Kidney (tissue), 13 donors: ENCODE measurements at regions not wholly inside any gene's neighbourhood (a gene's known extent, or its start where the extent isn't known, plus 50 kb on each side); places are given as distances from the start of the nearest gene placed in this dataset.

Experiments
- DNase-seq, 5 donors: peaks; one replicate each; pipeline ENCODE4 v3.0.0-alpha.2; 2013 to 2020
- FAIRE-seq: peaks from 2 replicates; lab custom pipeline; 2012; peaks lifted over from hg19 to GRCh38; lab: Jason Lieb, UNC
- H3K27ac ChIP-seq, 2 donors: one replicate each; pipeline ENCODE4 v1.7.0; 2013; ENCODE audit warnings: low read depth in 2 of 2, low read length in 2 of 2, inconsistent platforms in 1 of 2
- H3K27me3 ChIP-seq: one replicate; pipeline ENCODE4 v1.7.1; 2013; ENCODE audit warnings: low read length, inconsistent platforms; ENCODE audit not compliant: control insufficient read depth, insufficient read depth
- H3K36me3 ChIP-seq, 3 donors: one replicate each; pipeline versions ENCODE4 v1.7.0 to v1.7.1; 2013; ENCODE audit warnings: low read length in 3 of 3, control low read depth in 1 of 3, inconsistent platforms in 1 of 3; ENCODE audit not compliant: insufficient read depth in 3 of 3, control insufficient read depth in 2 of 3
- H3K4me1 ChIP-seq, 3 donors: one replicate each; pipeline versions ENCODE4 v1.7.0 to v1.7.1; 2013; ENCODE audit warnings: low read length in 3 of 3, inconsistent platforms in 1 of 3, low read depth in 1 of 3; ENCODE audit not compliant: control insufficient read depth in 2 of 3, insufficient read depth in 2 of 3
- H3K4me3 ChIP-seq, 3 donors: one replicate each; pipeline versions ENCODE4 v1.7.0 to v1.8.1; 2013; ENCODE audit warnings: low read length in 3 of 3, control low read depth in 1 of 3, inconsistent platforms in 1 of 3
- H3K9ac ChIP-seq, 3 donors: one replicate each; pipeline versions ENCODE4 v1.7.0 to v1.7.1; 2013; ENCODE audit warnings: low read length in 3 of 3, control low read depth in 1 of 3, inconsistent platforms in 1 of 3
- H3K9me3 ChIP-seq, 3 donors: one replicate each; pipeline versions ENCODE4 v1.7.0 to v1.7.1; 2013; ENCODE audit warnings: low read length in 3 of 3, control low read depth in 1 of 3, inconsistent platforms in 1 of 3; ENCODE audit not compliant: control insufficient read depth in 2 of 3, insufficient read depth in 1 of 3
- intact Hi-C: fragments of 100-400 bp; cut with DNase I; formaldehyde crosslinking; loops from one replicate; pipeline ENCODE4 v1.11.1; 2022
- TF ChIP-seq, protein P1 (sequence below): IDR thresholded peaks from 3 replicates; pipeline ENCODE4 v1.5.1; 2012; ENCODE audit warnings: mild to moderate bottlenecking, moderate library complexity, borderline replicate concordance; ENCODE audit not compliant: insufficient read depth; ENCODE audit errors: extremely low read depth
- donor health status: control.
- donor health status: control.
- donor health status: control.
- donor health status: control.
- donor health status: control.
- donor health status: DM: yes; HTN: yes; CAD: no.
- donor health status: Normal renal cell carcinoma (clear cell type).

DNA sequence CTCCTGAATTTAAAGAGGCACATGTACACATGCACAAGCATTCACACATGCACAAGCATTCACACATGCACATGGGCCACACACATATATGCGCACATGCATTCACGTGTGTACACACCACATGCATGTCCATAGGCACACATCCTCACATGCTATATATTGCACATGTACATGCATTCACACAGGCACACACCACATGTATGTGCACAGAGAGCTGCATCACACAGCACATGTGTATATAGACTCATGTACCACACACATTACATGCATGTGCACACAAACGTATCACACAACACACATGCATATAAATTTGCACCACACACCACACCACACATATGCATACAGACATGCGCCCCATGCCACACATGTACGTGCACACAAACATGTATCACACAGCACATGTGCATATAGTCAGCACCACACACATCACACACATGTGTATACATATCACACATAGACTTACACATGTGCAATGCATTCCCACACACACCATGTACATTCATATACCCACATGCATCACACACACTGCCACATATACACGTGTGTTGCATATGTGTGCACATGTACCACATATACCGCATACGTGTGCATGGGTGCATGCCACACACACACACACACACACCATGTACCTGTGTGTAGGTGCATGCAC is 54.6 kb upstream of the COL18A1 start:
- TF ChIP-seq, protein P1, sequence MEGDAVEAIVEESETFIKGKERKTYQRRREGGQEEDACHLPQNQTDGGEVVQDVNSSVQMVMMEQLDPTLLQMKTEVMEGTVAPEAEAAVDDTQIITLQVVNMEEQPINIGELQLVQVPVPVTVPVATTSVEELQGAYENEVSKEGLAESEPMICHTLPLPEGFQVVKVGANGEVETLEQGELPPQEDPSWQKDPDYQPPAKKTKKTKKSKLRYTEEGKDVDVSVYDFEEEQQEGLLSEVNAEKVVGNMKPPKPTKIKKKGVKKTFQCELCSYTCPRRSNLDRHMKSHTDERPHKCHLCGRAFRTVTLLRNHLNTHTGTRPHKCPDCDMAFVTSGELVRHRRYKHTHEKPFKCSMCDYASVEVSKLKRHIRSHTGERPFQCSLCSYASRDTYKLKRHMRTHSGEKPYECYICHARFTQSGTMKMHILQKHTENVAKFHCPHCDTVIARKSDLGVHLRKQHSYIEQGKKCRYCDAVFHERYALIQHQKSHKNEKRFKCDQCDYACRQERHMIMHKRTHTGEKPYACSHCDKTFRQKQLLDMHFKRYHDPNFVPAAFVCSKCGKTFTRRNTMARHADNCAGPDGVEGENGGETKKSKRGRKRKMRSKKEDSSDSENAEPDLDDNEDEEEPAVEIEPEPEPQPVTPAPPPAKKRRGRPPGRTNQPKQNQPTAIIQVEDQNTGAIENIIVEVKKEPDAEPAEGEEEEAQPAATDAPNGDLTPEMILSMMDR: no peak
- H3K27ac ChIP-seq: peak overlapping the region; percentile 8 to 45
- intact Hi-C loops: no loop called here
- FAIRE-seq: no peak
- peaks cover 0 to 20% (median 9%) of the 10 kb centered on the region in 3 donors for H3K4me1 ChIP-seq
- no peak overlapping the region for H3K9ac ChIP-seq
- DNase-seq: no peak
- H3K36me3 ChIP-seq: no peaks in the 10 kb centered on the region
- peak overlapping the region in 2 of 3 donors; percentile 4 to 10 for H3K4me3 ChIP-seq
- no peaks in the 10 kb centered on the region for H3K27me3 ChIP-seq
- H3K9me3 ChIP-seq: no peaks in the 10 kb centered on the region

DNA sequence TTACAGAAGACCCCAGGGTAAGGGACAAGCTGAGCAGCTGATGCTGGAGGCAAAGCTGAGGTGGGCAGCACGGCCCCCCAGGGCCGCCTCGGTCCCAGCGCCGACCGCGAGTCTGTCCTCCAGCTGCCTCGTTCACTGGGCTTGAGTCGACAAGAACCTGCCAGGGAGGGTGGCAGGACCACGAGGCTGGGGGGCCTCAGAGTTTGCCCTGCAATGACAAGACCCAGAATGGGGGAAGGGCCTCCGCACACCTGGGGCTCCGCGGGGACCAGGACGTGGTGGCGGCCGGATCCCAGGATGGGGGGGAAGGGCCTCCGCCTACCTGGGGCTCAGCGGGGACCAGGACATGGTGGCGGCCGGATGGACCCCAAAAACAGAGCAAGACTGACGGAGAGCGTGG is 53.9 kb upstream of the COL18A1 start:
- DNase-seq: peak in 1 of 5 donors; percentile 64
- H3K27ac ChIP-seq: no peak overlapping the region
- H3K36me3 ChIP-seq: no peaks in the 10 kb centered on the region
- H3K4me3 ChIP-seq: no peak overlapping the region
- intact Hi-C loops: no loop called here
- peaks cover 0 to 20% (median 9%) of the 10 kb centered on the region in 3 donors for H3K4me1 ChIP-seq
- no peaks in the 10 kb centered on the region for H3K9me3 ChIP-seq
- H3K9ac ChIP-seq: no peak overlapping the region
- TF ChIP-seq, protein P1: no peak
- FAIRE-seq: no peak
- H3K27me3 ChIP-seq: no peaks in the 10 kb centered on the region

DNA sequence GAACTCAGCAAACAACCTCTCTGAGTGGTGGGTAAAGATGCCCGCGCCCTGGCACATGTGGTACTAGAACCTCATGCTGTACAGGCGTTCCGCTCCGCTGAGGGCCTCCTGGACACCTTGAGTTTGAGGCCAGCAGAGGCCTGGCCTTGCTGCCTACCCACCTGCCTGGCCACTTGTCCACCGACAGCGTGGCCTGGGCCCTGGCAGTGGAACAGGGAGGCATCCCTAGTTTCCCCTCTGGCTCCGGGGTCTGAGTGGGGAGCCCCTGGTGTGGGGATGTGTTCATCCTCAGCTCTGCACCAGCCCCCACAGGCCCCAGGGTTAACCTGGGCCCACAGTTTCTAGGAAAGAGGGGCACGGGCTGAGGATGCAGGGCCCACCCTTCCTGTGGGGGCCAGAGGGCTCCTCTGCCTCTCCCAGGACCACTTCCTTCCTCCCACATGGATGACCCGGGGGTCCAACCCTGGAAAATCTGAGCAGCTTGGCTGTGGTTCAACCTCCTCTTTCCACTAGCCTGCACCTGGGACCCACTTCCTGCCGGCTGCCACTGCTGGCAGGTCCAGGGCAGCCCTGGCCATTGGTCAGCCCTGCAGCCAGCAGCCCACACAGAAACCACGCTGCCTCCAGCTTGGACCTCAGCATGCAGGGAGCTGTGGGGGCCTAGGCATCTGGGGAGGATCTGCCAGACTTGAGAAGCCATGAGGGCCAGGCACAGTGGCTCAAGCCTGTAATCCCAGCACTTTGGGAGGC is 53.3 kb upstream of the COL18A1 start:
- intact Hi-C loops: no loop called here
- H3K9me3 ChIP-seq: no peaks in the 10 kb centered on the region
- TF ChIP-seq, protein P1: no peak
- H3K9ac ChIP-seq: no peak overlapping the region
- H3K4me3 ChIP-seq: no peak overlapping the region
- no peaks in the 10 kb centered on the region for H3K36me3 ChIP-seq
- H3K4me1 ChIP-seq: peaks cover 0 to 21% (median 9%) of the 10 kb centered on the region in 3 donors
- H3K27me3 ChIP-seq: no peaks in the 10 kb centered on the region
- no peak overlapping the region for H3K27ac ChIP-seq
- FAIRE-seq (no peak), DNase-seq (peak in 1 of 5 donors; percentile 64)
